Astrocyte (in vitro differentiated cells and primary cell): ENCODE measurements at regions not wholly inside any gene's neighbourhood (a gene's known extent, or its start where the extent isn't known, plus 50 kb on each side); places are given as distances from the start of the nearest gene placed in this dataset.

Source experiments
- CTCF ChIP-seq: IDR thresholded peaks from 2 replicates; pipeline ENCODE4 v1.5.1; 2011; ENCODE audit warnings: low read depth, mild to moderate bottlenecking, inconsistent platforms, low read length, moderate library complexity; ENCODE audit not compliant: insufficient read depth
- EZH2 ChIP-seq: IDR thresholded peaks from 2 replicates; pipeline ENCODE4 v1.6.1; 2012; ENCODE audit warnings: mild to moderate bottlenecking, low read length, inconsistent platforms; ENCODE audit not compliant: insufficient read depth

DNA sequence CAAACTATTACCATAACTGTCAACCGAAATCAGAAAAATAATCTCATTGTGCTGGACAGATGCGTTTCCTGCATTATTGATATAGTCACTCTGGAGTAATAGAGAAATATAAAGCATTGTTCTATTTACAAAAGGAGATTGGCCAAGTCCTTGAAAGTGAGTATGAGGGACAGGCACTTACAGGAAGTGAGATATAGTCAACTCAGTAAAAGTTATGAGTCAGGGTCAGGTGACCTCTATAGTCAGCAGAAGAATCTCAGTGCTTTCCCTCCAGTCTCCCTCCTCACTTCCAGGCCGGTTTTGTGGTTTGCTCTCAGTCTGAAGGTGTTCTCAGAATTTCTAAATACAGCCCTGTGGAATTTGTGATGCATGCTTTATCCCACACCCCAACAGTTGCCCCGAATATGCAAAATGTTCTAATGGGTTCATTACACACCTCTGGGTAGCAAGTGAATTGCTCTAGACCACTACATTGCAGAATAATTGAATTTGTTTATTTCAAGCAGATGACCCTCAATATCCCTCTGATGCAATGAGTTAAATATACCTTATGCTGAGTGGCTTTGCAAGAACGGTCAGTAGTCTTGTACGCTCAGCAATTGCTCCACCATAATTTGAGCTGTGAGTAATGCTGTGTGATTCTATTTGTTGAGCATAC, 787.7 kb downstream of the MCTP2 start:
- TF ChIP-seq EZH2 (no peak), CTCF (no peak)
